CD4-positive, alpha-beta T cell (primary cell): ENCODE measurements at regions not wholly inside any gene's neighbourhood (a gene's known extent, or its start where the extent isn't known, plus 50 kb on each side); places are given as distances from the start of the nearest gene placed in this dataset.

Experiments used
- ATAC-seq: fragments of 200-7000 bp; cut with Tn5 transposase; one replicate; pipeline ENCODE4 v1.10.0; 2022; ENCODE audit warnings: mild to moderate bottlenecking; ENCODE audit not compliant: poor library complexity
- CTCF ChIA-PET: fragments of 350-600 bp; sonication (Branson Sonifier 250); formaldehyde crosslinking; loops from one replicate; lab custom pipeline; 2021; ENCODE audit warnings: antibody characterized with exemption, inconsistent platforms; lab: Charles Lee
- POLR2A ChIA-PET: fragments of 350-600 bp; sonication (Branson Sonifier 250); formaldehyde crosslinking; loops from one replicate; lab custom pipeline; 2021; ENCODE audit warnings: antibody characterized with exemption, inconsistent platforms; lab: Charles Lee
- DNase-seq, 14 experiments: peaks; one replicate each; pipeline ENCODE4 v3.0.0-alpha.2; 2013 to 2020; ENCODE audit warnings: mixed read lengths in 2 of 14
- H3K27ac ChIP-seq, 2 donors: one replicate each; pipeline versions ENCODE4 v1.5.1 to v1.7.0; 2013; ENCODE audit warnings: low read length in 2 of 2, low read depth in 1 of 2, mild to moderate bottlenecking in 1 of 2
- H3K27me3 ChIP-seq, 2 experiments: 1 replicate in 1 of 2; 2 replicates in 1 of 2; pipeline versions ENCODE4 v1.6.1 to v1.7.0; 2013; ENCODE audit warnings: low read length in 2 of 2, control low read depth in 1 of 2, mild to moderate bottlenecking in 1 of 2, moderate library complexity in 1 of 2; ENCODE audit not compliant: insufficient read depth in 2 of 2, control insufficient read depth in 1 of 2
- H3K36me3 ChIP-seq: one replicate; pipeline ENCODE4 v1.6.1; 2013; ENCODE audit warnings: low read length, control low read depth; ENCODE audit not compliant: insufficient read depth
- H3K4me1 ChIP-seq: one replicate; pipeline ENCODE4 v1.6.1; 2013; ENCODE audit warnings: low read length, control low read depth; ENCODE audit not compliant: insufficient read depth
- H3K4me3 ChIP-seq: one replicate; pipeline ENCODE4 v1.5.1; 2013; ENCODE audit warnings: mild to moderate bottlenecking, low read length, moderate library complexity
- H3K9me3 ChIP-seq, 2 experiments: 1 replicate in 1 of 2; 2 replicates in 1 of 2; pipeline versions ENCODE4 v1.6.1 to v1.7.0; 2013; ENCODE audit warnings: low read length in 2 of 2, mild to moderate bottlenecking in 2 of 2, control low read depth in 1 of 2, moderate library complexity in 1 of 2; ENCODE audit not compliant: control insufficient read depth in 1 of 2, insufficient read depth in 1 of 2
- H3K27ac Mint-ChIP-seq: one replicate; pipeline ENCODE4 v1.8.0; 2020; ENCODE audit warnings: mixed read lengths
- H3K27me3 Mint-ChIP-seq: one replicate; pipeline ENCODE4 v1.8.0; 2021; ENCODE audit warnings: mixed read lengths
- H3K36me3 Mint-ChIP-seq: one replicate; pipeline ENCODE4 v1.8.0; 2021; ENCODE audit warnings: low read depth, mixed read lengths
- H3K4me1 Mint-ChIP-seq: one replicate; pipeline ENCODE4 v1.8.0; 2021; ENCODE audit warnings: low read depth, mixed read lengths
- H3K4me3 Mint-ChIP-seq: one replicate; pipeline ENCODE4 v1.8.0; 2020; ENCODE audit warnings: mild to moderate bottlenecking, mixed read lengths
- H3K9me3 Mint-ChIP-seq: one replicate; pipeline ENCODE4 v1.8.0; 2020; ENCODE audit warnings: mixed read lengths
- CTCF ChIP-seq: fragments of 200-600 bp; IDR thresholded peaks from one replicate; pipeline ENCODE4 v1.8.0; 2022; ENCODE audit warnings: antibody characterized with exemption, mild to moderate bottlenecking
- intact Hi-C, 2 experiments: fragments of 100-400 bp; cut with DNase I in 1 of 2; cut with micrococcal nuclease in 1 of 2; formaldehyde crosslinking; loops; one replicate each; pipeline versions ENCODE4 v1.15.1 to v1.9.0; 2023 to 2025; cut with DNase I, micrococcal nuclease

GRCh38 chr2:102910724-102911123 lies 148.9 kb downstream of the TMEM182 start:
- H3K36me3 Mint-ChIP-seq: no peaks in the 10 kb centered on the region
- ChIA-PET POLR2A (no interaction called here), CTCF (no interaction called here)
- no peak for DNase-seq
- Histone ChIP-seq H3K27me3 (no peaks in the 10 kb centered on the region), H3K4me1 (no peaks in the 10 kb centered on the region), H3K36me3 (no peaks in the 10 kb centered on the region), H3K27ac (no peak overlapping the region), H3K4me3 (no peak overlapping the region), H3K9me3 (no peaks in the 10 kb centered on the region)
- no peak overlapping the region for H3K27ac Mint-ChIP-seq
- H3K9me3 Mint-ChIP-seq: peaks cover 2% of the 10 kb centered on the region
- TF ChIP-seq CTCF: no peak
- intact Hi-C loops: no loop called here
- ATAC-seq: no peak
- no peak overlapping the region for H3K4me3 Mint-ChIP-seq
- no peaks in the 10 kb centered on the region for H3K4me1 Mint-ChIP-seq
- peaks cover 5% of the 10 kb centered on the region for H3K27me3 Mint-ChIP-seq

GRCh38 chr2:102915128-102915527 lies 153.3 kb downstream of the TMEM182 start:
- no peak overlapping the region for H3K27ac ChIP-seq
- Mint-ChIP-seq H3K9me3 (peaks cover 8% of the 10 kb centered on the region), H3K27ac (no peak overlapping the region), H3K4me1 (no peaks in the 10 kb centered on the region), H3K27me3 (no peaks in the 10 kb centered on the region), H3K4me3 (no peak overlapping the region), H3K36me3 (no peaks in the 10 kb centered on the region)
- no peaks in the 10 kb centered on the region for H3K4me1 ChIP-seq
- ChIA-PET POLR2A (no interaction called here), CTCF (no interaction called here)
- no peaks in the 10 kb centered on the region for H3K27me3 ChIP-seq
- H3K4me3 ChIP-seq: no peak overlapping the region
- DNase-seq: no peak
- no peaks in the 10 kb centered on the region for H3K36me3 ChIP-seq
- no peak for TF ChIP-seq CTCF
- H3K9me3 ChIP-seq: peaks cover 0 to 8% of the 10 kb centered on the region in 2 experiments
- ATAC-seq: no peak
- intact Hi-C loops: no loop called here

GRCh38 chr2:102922321-102922720 lies 160.5 kb downstream of the TMEM182 start:
- no peak overlapping the region for H3K4me3 Mint-ChIP-seq
- Histone ChIP-seq H3K9me3 (no peaks in the 10 kb centered on the region), H3K36me3 (no peaks in the 10 kb centered on the region), H3K27me3 (no peaks in the 10 kb centered on the region), H3K4me1 (no peaks in the 10 kb centered on the region), H3K4me3 (no peak overlapping the region), H3K27ac (no peak overlapping the region)
- TF ChIP-seq CTCF: no peak
- H3K36me3 Mint-ChIP-seq: no peaks in the 10 kb centered on the region
- H3K4me1 Mint-ChIP-seq: no peaks in the 10 kb centered on the region
- intact Hi-C loops: no loop called here
- peaks cover 5% of the 10 kb centered on the region for H3K9me3 Mint-ChIP-seq
- no peak for ATAC-seq
- H3K27ac Mint-ChIP-seq: no peak overlapping the region
- peaks cover 4% of the 10 kb centered on the region for H3K27me3 Mint-ChIP-seq
- DNase-seq: no peak
- POLR2A ChIA-PET: no interaction called here
- CTCF ChIA-PET: no interaction called here
